HG03103 (cell line): ENCODE measurements at regions not wholly inside any gene's neighbourhood (a gene's known extent, or its start where the extent isn't known, plus 50 kb on each side); places are given as distances from the start of the nearest gene placed in this dataset.
"Not testable (repeated sequence)": the region's sequence is repeated elsewhere in the genome, so short reads cannot be mapped to it uniquely, and the experiment has no call there.

Source experiments
- ATAC-seq: cut with Tn5 transposase; IDR thresholded peaks from one replicate; pipeline ENCODE4 v1.9.1; 2021; ENCODE audit warnings: low read depth; ENCODE audit not compliant: unreplicated experiment

GRCh38 chr2:167803449-167803988, 443.9 kb downstream of the STK39 start:
- no peak for ATAC-seq

DNA sequence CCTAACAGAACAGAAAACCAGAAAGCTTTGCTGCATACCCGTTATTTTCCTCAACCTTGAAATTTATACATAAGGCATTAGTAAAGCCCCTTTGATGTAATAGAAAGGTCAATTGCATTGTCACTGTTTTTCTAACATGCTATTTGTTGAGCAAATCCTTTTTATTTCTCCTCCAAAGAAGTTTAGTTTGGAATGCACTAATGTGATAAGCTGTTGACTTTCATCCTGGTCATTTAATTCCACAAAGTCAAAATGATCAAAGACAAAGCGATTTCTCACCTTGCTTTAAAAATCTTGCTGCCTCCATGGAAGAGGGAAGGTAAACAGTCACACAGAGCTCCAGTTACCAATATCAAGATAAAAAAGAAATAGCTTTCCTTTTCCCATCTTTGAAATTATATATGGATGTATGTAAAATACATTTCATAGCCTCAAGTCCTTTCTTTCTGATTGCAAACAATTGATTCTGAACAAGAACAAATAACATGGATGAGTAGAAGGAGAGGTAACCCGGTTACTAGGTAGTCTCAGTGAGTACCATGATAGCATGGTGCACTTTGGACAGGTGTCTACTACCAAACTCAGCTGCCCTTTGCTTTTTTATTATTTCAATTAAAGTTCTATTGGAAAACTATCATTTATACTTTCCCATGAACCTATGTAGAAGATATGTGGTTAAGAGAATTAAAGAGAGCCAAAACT, 452.7 kb downstream of the STK39 start:
- no peak for ATAC-seq

DNA sequence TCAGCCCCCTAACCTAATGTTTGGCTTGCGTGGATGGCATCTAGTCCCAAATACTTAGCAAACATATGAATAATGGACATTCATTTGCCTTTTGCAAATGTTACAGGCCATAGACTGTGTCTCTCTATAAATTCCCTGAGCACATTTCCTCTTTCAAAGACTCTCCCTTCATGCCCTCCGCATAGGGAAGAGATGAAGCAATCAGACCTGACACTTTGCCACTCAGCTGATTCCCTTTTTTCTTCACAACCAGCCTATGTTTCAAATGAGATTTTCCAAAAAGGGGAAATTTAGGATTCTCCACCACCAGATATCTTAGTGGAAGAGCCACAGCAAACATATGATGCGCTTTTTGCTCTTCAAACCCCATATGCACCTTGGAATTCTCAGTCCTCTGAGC, 453.7 kb downstream of the STK39 start:
- no peak for ATAC-seq

DNA sequence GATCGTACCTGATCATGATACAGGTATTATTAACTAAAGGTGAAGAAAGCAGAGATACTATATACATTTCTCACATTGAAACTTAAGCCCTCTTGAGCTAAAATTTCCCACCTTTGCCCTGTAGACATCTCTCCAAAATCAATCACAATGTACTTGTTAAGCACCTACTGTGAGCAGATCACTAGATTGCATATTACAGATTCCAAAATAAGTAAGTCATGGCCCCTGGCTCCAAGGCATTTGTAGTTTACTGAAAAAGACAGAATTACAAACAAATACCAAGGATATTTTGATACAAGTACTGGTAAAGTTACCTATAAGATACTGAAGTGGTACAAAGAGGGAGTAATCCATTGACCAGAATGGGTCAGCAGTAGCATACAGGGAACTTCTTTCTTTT, 455.3 kb downstream of the STK39 start:
- no peak for ATAC-seq

DNA sequence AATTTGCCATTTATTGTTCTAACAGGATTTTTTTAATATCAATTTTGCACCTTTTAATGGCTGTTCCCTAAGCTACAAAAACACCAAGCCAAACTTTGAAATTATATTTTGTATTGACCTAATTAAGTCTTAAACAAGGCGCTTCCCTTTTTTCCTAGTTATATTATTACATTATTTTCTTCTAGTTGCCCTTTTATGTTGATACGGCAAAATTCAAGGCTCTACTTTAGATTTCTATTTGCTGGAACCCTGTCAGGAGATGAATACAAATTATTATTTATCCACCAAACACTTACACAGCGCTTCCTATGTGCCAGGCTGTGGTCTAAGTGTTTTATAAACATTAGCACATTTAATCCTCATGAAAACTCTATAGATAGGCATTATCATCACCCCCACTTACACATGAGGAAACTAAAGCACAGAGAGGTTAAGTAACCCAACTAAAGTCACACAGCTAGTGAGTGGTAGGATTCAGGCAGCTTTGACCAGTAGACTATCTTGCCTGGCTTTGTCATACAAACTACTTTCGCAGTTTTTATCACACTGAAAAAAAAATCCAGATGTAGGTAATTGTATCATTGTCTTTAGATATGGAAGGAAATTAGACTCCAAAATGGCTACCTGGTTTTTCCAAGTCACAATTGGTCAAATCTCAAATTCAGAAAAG, 456.5 kb downstream of the STK39 start:
- ATAC-seq: no peak

GRCh38 chr2:167790189-167790588, 457.2 kb downstream of the STK39 start:
- ATAC-seq: no peak

DNA sequence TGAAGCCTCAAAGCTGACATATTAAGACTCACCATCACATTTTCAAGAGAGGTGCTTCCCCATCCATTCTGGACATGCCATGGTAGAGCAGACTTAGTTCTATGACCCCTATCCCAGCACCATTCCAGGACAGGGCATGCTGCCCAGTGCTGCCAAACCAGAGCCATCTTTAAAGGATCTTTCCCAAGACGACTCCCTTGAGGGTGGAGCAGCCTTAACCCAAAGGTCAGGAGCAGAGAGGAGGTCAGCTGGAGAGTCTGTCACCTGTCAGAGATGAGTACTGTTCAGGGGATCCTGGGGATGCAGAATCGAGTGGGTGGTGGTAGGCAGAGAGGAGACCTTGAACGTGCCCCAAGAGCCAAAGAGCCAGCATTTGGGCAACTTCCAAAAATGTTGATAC, 459.8 kb downstream of the STK39 start:
- ATAC-seq: no peak

DNA sequence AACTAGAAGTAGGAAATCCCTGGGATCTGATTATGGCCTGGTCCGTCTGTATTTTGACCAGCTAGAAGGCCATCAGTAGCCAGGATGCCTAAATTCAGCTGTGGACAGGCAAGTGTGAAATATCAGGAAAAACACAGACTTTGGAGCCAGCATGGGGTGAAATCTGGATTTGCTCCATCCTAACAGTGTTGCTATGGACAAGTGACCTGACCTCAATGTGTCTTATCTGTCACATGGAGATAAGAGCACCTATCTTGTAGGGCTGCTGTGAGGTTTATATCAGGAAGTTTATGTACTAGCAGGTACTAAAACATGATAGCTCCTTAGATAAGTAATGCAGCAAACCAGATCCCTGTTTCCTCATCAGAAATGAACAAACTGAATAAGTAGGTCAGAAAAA, 460.4 kb downstream of the STK39 start:
- no peak for ATAC-seq

GRCh38 chr2:167785606-167786216, 461.7 kb downstream of the STK39 start:
- no peak for ATAC-seq

- no peak for ATAC-seq
Measured at GRCh38 chr2:167784084-167784425, 463.3 kb downstream of the STK39 start.

- no peak for ATAC-seq
Measured at GRCh38 chr2:167783261-167784083, 463.9 kb downstream of the STK39 start.

- ATAC-seq: not testable (repeated sequence)
Measured at GRCh38 chr2:167781629-167782028, 465.8 kb downstream of the STK39 start.

DNA sequence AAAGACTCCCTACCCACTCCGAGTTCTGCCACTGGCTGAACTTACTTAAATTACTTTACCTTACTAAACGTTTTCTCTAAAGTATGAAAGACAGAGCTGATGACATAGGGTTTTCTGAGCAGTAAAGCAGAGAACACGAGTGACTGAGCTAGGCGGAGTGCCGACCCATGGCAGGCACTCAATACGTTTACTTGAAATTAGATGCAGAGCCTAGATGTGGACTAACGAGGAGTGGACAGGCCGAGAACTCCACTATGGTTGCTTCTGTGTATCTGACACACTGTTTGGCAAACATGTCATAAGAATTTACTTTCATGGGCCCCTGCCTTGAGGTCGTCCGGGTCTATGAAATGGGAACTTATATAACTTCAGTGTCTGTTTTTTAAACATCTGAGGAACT, 471.0 kb downstream of the STK39 start:
- ATAC-seq: no peak

DNA sequence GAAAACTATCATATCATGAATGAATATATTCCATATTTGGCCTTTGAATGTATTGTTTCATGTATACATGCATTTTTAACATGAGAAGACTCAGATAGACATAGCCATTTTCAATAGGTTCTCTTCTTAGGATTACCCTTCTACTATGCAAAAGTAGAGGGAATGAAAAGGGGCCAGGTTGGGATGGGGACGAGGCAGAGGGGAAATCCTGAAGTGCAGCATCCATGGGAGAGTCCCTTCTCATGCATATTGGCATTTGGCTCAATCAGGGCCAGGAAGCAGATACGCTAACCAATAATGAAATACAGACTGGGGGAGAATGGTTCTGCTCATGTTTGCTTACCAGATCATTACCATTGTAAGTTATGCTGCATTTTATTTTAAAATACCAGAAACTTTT, 475.8 kb downstream of the STK39 start:
- no peak for ATAC-seq

- no peak for ATAC-seq
Measured at GRCh38 chr2:167769020-167769419, 478.4 kb downstream of the STK39 start.

- ATAC-seq: no peak
Measured at GRCh38 chr2:167767830-167768229, 479.6 kb downstream of the STK39 start.

GRCh38 chr2:167764772-167765341, 482.5 kb downstream of the STK39 start:
- no peak for ATAC-seq

DNA sequence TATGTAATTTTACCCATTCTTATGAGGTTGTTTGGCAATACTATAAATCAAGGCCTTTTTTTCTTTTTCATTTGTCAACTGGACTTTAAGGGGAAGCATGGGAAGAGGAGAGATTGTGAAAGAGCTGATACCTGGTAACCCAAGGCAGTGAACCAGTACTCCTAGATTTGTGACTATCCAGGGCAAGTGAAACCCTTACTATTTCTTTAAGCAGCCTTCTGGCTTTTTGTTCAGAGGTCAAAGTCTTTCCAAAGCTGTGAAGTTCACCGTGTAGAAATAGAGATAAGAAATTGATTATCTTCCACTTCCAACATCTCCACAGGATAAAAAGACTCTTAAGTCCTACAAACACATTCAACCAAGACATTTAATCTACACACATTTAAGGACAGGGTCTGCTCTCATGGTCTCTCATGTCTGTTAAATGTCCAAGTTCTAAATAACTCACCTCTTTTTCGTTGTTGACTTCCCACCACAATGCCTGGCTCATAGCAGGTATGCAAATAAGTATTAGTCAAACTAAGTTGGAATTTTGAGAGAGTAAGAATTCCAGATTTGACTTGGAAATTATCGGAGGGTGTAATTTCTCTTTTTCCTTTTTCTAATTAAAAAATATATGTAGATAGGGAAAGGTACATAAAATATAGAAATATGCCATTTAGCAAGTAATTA, 485.8 kb downstream of the STK39 start:
- no peak for ATAC-seq

DNA sequence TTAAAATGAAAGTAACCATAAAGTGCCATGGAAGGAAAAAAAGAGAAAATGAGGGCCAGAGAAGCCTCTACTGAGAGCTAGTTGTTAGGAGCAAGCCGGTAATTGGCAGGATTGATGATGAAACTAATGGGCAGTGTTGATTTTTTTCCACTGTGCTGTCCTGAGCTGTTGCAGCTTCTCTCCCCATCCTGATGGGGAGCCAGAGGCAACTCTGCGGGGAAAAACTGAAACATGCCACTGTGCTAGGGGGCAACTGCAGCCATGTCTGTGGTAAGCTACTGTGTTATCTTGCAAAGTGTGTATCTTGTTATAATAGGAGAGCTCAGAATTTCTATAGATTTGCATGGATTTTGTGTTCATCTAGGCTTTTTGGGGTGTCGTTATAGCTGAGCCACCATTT, 487.9 kb downstream of the STK39 start:
- ATAC-seq: no peak

DNA sequence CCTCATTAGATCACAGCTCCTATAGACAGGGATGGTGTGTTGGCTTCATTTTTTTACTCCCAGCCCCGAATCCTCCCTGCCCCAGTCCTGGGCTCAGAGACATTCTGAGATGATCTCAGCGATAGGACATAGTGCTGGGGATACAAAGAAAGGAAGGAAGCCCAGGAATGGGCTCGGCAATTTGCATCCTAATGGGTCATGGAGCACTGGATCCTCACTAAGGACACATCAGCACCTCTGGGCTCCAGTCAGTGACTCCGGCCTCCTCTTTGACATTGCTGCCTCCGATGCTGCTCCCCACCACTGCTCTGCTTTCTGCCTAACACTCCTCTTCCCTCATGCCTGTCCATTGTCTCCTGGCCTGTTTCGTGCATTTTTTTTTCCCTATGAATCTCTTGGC, 489.1 kb downstream of the STK39 start:
- no peak for ATAC-seq
